ENCODE measurements at regions not wholly inside any gene's neighbourhood (a gene's known extent, or its start where the extent isn't known, plus 50 kb on each side); places are given as distances from the start of the nearest gene placed in this dataset.

DNA sequence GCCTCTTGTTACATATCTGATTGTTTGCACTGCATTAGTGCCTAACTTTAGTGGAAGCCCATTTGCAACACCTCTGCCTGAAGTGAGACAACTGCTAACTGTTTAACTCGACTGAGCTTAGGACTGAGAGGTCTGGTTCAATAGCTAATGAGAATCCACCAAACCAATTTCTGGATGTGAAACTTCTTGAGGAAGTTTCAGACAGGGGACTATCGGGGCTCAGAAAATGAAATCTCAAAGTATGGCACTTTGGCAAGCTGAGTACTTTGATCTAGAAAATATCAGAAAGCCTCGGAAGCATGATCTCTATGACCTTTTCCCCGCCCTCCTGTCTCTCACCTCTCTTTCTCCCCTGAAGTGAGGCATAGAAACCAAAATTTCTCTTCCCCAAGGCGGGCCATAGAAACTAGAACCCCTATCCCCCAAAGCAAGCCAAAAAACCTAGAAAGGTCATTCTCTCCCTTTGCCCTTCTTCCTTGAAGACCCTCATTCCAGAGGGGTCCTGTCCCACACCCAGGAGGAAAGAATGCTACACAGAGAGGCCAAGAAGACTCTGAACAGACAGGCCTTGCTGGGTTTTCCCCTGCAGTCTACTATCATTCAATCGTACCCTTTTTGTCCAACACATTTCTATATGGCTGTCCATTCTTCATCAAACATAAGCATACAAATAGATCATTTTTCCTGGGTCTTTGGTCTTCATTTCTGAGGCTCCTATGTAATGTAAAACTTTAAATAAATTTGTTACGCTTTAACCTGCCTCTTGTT, 69.6 kb upstream of the CREB1 start:
- TF ChIP-seq, protein P1, sequence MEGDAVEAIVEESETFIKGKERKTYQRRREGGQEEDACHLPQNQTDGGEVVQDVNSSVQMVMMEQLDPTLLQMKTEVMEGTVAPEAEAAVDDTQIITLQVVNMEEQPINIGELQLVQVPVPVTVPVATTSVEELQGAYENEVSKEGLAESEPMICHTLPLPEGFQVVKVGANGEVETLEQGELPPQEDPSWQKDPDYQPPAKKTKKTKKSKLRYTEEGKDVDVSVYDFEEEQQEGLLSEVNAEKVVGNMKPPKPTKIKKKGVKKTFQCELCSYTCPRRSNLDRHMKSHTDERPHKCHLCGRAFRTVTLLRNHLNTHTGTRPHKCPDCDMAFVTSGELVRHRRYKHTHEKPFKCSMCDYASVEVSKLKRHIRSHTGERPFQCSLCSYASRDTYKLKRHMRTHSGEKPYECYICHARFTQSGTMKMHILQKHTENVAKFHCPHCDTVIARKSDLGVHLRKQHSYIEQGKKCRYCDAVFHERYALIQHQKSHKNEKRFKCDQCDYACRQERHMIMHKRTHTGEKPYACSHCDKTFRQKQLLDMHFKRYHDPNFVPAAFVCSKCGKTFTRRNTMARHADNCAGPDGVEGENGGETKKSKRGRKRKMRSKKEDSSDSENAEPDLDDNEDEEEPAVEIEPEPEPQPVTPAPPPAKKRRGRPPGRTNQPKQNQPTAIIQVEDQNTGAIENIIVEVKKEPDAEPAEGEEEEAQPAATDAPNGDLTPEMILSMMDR (IDR thresholded peaks at IDR 0.05): no peak
- TF ChIP-seq POLR2A (IDR thresholded peaks at IDR 0.05) (no peak), EP300 (IDR thresholded peaks at IDR 0.05) (no peak)

Measured in ovary (tissue), 3 donors.